NT2/D1 (cell line): ENCODE measurements at regions not wholly inside any gene's neighbourhood (a gene's known extent, or its start where the extent isn't known, plus 50 kb on each side); places are given as distances from the start of the nearest gene placed in this dataset.

ENCODE experiments used
- DNase-seq: peaks from one replicate; pipeline ENCODE4 v3.0.0-alpha.2; 2011; ENCODE audit warnings: low read depth, low spot score
- H3K27me3 ChIP-seq: 2 replicates; pipeline ENCODE4 v1.6.0; 2011; ENCODE audit warnings: mild to moderate bottlenecking; ENCODE audit not compliant: insufficient read length, insufficient read depth
- H3K36me3 ChIP-seq: 2 replicates; pipeline ENCODE4 v1.6.1; 2011; ENCODE audit warnings: mild to moderate bottlenecking, low read length, mixed read lengths; ENCODE audit not compliant: insufficient read depth, insufficient read length
- H3K4me1 ChIP-seq: 2 replicates; pipeline ENCODE4 v1.5.1; 2011; ENCODE audit not compliant: insufficient read depth, insufficient read length
- H3K4me3 ChIP-seq: 2 replicates; pipeline ENCODE4 v1.5.1; 2011; ENCODE audit warnings: low read depth; ENCODE audit not compliant: insufficient read length
- H3K9ac ChIP-seq: 2 replicates; pipeline ENCODE4 v1.6.0; 2011; ENCODE audit warnings: low read depth; ENCODE audit not compliant: insufficient read length
- H3K9me3 ChIP-seq: 2 replicates; pipeline ENCODE4 v1.5.1; 2011; ENCODE audit warnings: mild to moderate bottlenecking, low read length; ENCODE audit not compliant: insufficient read depth
- SUZ12 ChIP-seq: IDR thresholded peaks from 2 replicates; pipeline ENCODE4 v1.6.1; 2011; ENCODE audit not compliant: insufficient read length, insufficient read depth; ENCODE audit errors: extremely low read depth
- YY1 ChIP-seq: IDR thresholded peaks from 2 replicates; pipeline ENCODE4 v1.6.1; 2011; ENCODE audit not compliant: insufficient read length, insufficient read depth
- ZNF274 ChIP-seq: IDR thresholded peaks from 2 replicates; pipeline ENCODE4 v1.6.1; 2011; ENCODE audit warnings: mild to moderate bottlenecking, low read depth, low read length

GRCh38 chr5:53330491-53330890 lies 149.9 kb upstream of the FST start:
- no peaks in the 10 kb centered on the region for H3K36me3 ChIP-seq
- H3K27me3 ChIP-seq: no peaks in the 10 kb centered on the region
- DNase-seq: no peak
- no peaks in the 10 kb centered on the region for H3K9me3 ChIP-seq
- H3K4me1 ChIP-seq: no peaks in the 10 kb centered on the region
- no peak overlapping the region for H3K9ac ChIP-seq
- TF ChIP-seq SUZ12 (no peak), YY1 (no peak), ZNF274 (no peak)
- H3K4me3 ChIP-seq: no peak overlapping the region

GRCh38 chr5:53331463-53331862 lies 149.0 kb upstream of the FST start:
- Histone ChIP-seq H3K9me3 (no peaks in the 10 kb centered on the region), H3K27me3 (no peaks in the 10 kb centered on the region), H3K4me1 (no peaks in the 10 kb centered on the region), H3K36me3 (no peaks in the 10 kb centered on the region), H3K4me3 (no peak overlapping the region), H3K9ac (no peak overlapping the region)
- DNase-seq: no peak
- TF ChIP-seq SUZ12: no peak
- TF ChIP-seq YY1: no peak

DNA sequence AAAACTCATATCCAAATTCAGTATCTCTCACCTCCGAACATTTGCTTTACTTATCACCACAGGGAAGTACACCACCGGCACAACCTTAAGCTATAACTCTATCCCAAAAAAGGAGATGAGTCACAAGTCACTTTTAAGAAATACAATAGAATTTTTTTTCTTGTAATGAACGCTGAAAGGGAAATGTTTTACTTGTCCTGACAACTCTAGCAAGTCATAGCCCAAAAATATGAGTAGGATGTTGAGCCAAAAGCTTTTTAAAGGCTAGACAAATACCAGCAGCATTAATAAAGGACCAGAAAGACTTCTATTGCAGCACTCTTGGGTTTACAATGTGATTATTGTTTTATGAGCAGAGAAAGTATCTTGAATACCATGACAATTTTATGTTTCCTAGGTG lies 147.3 kb upstream of the FST start:
- Histone ChIP-seq H3K4me3 (no peak overlapping the region), H3K27me3 (no peaks in the 10 kb centered on the region), H3K9me3 (no peaks in the 10 kb centered on the region), H3K9ac (no peak overlapping the region), H3K4me1 (no peaks in the 10 kb centered on the region), H3K36me3 (no peaks in the 10 kb centered on the region)
- no peak for DNase-seq
- no peak for TF ChIP-seq YY1
- TF ChIP-seq ZNF274: no peak
- no peak for TF ChIP-seq SUZ12

DNA sequence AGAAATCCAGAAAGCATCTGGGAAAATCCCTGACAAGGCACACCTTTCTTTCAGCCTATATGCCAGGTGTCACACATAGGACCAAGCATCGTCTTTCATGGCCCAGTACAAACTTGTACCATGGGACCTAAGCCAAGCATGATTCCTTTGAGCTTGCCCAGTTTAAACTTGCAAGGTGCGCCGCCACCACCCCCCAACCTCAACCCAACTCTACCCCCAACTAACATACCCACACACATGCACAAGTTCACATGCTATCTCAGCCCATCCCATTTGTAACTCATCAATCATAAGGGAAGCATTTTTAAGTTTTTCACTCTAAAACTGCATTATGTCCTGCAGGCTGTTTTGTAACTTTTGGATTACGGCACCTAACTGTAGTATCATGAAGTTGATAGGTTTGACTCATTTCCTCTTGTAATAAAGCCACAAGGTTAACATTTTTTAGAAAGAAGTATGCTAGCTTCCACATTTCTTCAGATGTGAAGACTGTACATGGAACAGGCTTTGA lies 145.9 kb upstream of the FST start:
- TF ChIP-seq YY1 (no peak), SUZ12 (no peak), ZNF274 (no peak)
- H3K4me1 ChIP-seq: no peaks in the 10 kb centered on the region
- no peak for DNase-seq
- H3K9me3 ChIP-seq: no peaks in the 10 kb centered on the region
- H3K36me3 ChIP-seq: no peaks in the 10 kb centered on the region
- no peaks in the 10 kb centered on the region for H3K27me3 ChIP-seq
- no peak overlapping the region for H3K4me3 ChIP-seq
- no peak overlapping the region for H3K9ac ChIP-seq

DNA sequence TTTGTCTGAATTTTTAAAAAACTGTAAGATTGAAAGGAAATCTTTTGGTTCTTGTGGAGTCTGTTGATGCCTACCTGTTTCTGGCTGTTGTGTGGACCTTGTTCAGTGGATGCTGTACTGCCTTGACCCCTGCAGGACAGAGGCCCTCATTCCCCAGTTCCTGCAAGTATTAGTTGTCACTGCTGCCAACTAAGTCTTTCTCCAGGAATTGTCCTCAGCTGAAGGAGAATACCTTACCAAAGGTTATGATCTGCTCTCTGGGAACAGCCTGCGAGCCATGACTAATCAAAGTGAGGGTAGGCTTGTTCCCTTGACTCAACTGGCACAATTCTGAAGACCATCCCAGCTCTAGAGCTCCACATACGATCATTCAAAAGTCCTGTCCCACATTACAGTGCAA lies 145.3 kb upstream of the FST start:
- H3K36me3 ChIP-seq: no peaks in the 10 kb centered on the region
- no peak for DNase-seq
- H3K27me3 ChIP-seq: no peaks in the 10 kb centered on the region
- H3K9me3 ChIP-seq: no peaks in the 10 kb centered on the region
- no peaks in the 10 kb centered on the region for H3K4me1 ChIP-seq
- H3K4me3 ChIP-seq: no peak overlapping the region
- no peak overlapping the region for H3K9ac ChIP-seq
- TF ChIP-seq SUZ12: no peak
- TF ChIP-seq YY1: no peak
- TF ChIP-seq ZNF274: no peak

DNA sequence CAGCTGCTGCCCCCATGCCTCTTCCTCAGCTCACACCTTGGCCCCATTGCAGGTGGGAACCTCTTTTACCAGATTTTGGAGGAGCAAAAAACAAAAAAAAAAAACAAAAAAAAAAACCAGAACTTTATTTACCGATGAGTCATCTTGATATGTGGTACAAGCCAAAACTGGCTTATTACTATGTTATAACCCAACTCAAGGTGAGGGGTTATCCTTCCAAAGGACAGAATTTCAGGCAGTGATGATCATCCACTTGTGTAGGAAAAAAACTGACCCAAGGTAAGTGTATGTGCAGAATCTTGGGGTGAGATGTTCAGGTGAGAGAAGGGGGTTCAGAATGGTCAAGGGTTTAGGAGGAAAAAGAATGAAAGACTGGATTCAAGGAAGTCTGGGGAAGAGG lies 142.6 kb upstream of the FST start:
- no peaks in the 10 kb centered on the region for H3K4me1 ChIP-seq
- H3K36me3 ChIP-seq: no peaks in the 10 kb centered on the region
- H3K4me3 ChIP-seq: no peak overlapping the region
- DNase-seq: no peak
- no peak overlapping the region for H3K9ac ChIP-seq
- TF ChIP-seq ZNF274: no peak
- no peak for TF ChIP-seq SUZ12
- no peak for TF ChIP-seq YY1
- H3K27me3 ChIP-seq: no peaks in the 10 kb centered on the region
- H3K9me3 ChIP-seq: no peaks in the 10 kb centered on the region

DNA sequence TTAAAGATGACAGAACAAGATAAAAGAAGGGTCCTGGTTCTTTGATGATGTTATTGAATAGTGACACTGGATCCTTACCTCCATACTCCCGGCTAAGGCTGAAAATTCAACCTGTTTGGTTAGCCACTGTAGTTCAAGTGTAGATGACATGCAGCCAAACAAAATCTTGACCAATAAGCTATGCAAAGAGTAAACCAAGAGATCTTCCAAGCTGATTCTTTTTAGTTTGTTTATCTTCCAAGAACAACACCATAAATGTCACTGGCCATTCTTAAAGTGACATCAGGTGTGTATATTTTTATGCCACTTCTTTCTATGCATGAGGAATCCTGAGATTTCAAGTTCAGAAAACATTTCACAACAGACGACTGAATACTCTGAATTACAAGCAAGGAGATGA lies 141.5 kb upstream of the FST start:
- no peaks in the 10 kb centered on the region for H3K27me3 ChIP-seq
- H3K36me3 ChIP-seq: no peaks in the 10 kb centered on the region
- TF ChIP-seq ZNF274 (no peak), SUZ12 (no peak), YY1 (no peak)
- H3K4me1 ChIP-seq: no peaks in the 10 kb centered on the region
- no peak for DNase-seq
- H3K9ac ChIP-seq: no peak overlapping the region
- H3K4me3 ChIP-seq: no peak overlapping the region
- peaks cover 3% of the 10 kb centered on the region; the same call in 1 of the 2 replicates for H3K9me3 ChIP-seq
